Stimulated activated CD4-positive, alpha-beta T cell treated with anti-CD3 and anti-CD28 coated beads, Interleukin-12 subunit alpha, Interleukin-12 subunit beta, amount 100 ng/mL, for 4 hours (primary cell): ENCODE measurements at regions not wholly inside any gene's neighbourhood (a gene's known extent, or its start where the extent isn't known, plus 50 kb on each side); places are given as distances from the start of the nearest gene placed in this dataset.
"Not testable (repeated sequence)": the region's sequence is repeated elsewhere in the genome, so short reads cannot be mapped to it uniquely, and the experiment has no call there.

Experiments used
- DNase-seq: peaks from one replicate; pipeline ENCODE4 v3.0.0-alpha.2; 2020

DNA sequence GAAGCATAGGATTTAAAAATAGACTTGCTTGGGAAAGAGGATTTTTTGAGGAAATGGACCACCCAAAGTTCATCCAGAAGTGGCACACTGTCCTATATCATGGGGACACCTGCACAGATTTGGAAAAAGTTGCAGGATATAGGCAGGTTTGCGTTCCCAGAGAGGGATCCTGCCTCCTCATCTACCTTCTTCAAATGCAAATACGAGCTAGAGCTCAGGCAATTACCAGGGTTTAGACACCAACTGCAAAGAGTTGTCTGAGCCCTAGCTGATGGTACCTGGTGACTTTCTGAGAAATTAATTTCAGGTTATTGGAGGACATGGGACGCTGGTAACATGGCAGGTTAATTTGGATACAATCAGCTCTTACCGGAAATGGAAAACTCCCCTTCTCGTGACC is 423.7 kb upstream of the MTPN start:
- no peak for DNase-seq

DNA sequence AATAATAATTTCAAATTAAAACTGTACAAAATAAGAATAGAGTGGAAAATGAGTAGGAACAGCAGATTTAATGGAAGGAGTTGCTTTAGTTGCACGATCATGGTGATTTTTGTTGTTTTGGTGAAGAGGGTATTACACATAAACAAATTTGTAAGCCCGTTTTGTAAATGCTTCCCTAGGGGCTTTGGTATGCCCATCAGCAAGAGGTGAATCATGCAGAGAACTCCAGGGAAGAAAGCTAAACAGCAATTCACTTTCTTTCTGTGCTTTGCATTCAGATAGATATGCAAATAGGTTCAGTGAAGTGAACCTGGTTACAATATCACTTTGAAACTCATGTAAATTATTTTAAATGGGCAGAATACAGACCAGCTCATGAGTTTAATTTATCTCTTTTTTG is 422.2 kb upstream of the MTPN start:
- no peak for DNase-seq

DNA sequence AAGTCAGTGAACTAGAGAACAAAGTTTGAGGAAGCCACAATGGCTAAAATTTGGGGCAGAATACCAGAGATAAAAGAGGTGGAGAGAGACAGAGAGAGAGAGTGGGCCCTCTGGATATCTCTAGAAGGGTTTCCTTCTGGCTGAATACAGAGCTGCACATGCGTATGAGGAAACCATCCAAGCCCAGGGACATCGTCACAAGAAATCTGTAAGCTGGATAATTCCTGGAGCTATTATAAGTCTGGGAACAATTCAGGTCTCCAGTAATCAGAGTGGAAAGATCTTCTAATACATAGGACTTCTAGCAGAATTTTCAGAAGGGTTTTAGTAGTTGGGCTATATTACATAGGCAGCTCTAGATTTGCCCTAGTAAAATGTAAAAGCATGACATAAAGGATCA is 415.7 kb upstream of the MTPN start:
- DNase-seq: no peak

DNA sequence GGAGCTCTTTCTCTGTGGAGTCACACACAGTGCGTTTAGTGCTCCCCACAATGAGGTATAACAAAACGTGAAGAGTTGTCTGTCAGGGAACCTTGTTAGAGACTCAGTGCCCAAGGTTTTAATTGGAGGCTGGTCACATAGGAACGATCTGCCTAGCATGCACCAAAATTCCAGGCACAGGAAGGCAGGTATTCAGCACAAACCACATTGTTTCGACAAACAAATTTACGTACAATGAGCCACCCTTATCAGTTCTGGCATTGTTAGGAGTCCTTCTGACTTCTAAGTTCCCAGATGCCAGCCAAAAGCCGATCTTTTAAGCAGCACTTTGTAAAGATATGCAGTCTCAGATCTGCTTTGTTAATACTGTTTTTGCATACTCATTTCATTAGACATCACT is 414.2 kb upstream of the MTPN start:
- DNase-seq: no peak

DNA sequence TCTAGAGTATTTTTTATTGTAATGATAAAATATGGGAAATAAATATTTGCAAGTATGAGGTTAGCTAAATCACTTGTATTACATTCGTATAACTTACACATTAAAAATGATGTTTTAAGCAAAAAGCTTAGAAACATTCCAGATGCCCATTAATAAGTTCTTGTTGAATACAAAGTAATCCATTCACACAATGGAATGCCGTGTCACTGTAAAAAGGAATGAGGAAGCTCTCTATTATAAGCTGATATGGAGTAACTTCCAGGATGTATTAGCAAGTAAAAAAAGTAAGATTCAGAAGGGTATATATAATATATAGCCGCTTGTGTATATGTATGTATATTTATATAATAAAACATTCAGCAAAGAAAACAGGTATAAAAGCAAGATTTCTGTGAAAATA is 412.8 kb upstream of the MTPN start:
- DNase-seq: no peak

DNA sequence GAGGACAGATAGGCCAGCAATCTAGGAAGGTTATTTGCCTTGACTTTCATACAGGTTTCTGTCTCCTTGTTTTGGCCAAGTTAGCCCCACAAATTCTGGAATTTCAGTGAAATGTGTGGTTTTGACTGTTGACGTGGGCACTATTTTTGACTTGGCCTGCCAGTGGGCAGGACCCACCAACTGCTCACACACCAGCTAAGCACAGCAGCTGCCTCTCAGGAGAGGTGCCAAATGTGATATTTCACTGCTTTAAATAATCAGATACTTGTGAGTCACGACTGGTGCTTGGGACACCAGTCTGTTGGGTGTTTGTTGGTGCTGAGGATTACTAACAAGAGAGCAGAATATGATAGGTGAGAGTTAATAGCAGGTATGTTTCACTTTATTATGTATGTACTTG is 409.7 kb upstream of the MTPN start:
- no peak for DNase-seq

DNA sequence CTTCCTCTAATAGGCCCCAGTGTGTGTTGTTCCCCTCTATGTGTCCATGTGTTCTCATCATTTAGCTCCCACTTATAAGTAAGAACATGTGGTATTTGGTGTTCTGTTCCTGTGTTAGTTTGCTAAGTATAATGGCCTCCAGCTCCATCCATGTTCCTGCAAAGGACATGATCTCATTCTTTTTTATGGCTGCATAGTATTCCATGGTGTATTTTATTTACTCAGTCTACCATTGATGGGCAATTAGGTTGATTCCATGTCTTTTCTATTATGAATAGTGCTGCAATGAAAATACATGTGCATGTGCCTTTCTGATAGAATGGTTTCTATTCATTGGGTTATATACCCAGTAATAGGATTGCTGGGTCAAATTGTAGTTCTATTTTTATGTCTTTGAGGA is 394.2 kb upstream of the MTPN start:
- not testable (repeated sequence) for DNase-seq

DNA sequence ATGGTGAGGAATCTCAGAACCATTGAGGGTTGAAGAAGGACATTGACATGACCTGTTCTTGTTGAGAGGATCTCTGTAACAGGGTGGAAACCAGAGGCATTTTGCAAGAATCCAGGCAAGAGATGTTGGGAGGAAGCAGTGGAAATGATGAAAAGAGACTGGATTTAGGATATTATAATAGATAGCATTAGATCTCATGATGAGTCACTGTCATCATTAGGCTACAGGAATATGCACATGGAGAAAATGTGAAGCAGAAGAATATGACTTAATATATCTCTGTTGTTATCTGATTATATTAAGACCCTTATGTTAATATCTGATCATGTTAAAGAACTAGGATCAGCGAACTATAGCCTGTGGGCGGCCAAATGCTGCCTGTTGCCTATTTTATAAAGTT is 393.0 kb upstream of the MTPN start:
- DNase-seq: no peak

DNA sequence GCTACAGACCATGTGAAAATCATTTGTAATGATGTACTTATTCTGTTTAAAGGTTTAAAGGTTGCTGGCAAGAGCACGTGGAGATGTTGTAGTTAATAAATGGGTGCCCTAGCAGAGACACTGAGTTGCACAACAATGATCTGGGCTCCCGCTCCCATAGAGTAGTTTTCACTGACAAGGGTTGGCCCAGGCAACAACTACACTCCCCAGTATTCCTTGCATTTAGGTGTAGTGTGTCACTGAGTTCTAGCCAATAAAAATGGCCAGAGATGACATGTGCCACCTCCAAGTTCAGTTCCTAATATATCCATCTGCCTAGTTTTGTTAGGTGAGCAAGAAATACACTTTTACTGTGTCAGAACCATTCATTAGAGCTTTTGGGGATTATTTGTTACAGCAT is 392.1 kb upstream of the MTPN start:
- DNase-seq: no peak

DNA sequence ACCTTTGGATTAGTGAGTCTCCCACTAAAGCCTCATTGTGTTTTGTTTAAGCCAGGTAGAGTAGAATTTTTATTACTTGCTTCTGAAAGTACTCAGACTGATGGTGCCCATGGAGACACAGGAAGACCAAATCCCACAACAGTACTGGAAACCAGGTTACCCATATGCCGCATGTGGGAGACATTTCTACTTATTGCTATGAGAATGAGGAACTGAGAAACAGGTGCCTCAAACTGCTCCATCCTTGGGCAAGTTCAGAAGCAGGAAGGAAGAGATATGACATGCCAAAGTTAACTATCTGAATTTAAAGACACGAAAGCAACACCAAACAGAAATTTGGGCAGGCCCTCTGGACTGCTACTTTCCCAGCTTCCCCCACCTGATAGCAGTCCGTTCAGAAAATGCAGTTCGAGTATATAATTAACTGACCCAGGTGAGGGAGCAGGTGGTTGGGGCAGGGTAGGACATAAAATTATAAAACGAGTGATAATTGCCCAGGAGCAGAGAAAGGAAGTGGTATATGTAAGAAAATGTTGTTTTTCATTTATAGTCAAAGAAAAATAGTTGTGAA is 382.3 kb upstream of the MTPN start:
- DNase-seq: no peak

DNA sequence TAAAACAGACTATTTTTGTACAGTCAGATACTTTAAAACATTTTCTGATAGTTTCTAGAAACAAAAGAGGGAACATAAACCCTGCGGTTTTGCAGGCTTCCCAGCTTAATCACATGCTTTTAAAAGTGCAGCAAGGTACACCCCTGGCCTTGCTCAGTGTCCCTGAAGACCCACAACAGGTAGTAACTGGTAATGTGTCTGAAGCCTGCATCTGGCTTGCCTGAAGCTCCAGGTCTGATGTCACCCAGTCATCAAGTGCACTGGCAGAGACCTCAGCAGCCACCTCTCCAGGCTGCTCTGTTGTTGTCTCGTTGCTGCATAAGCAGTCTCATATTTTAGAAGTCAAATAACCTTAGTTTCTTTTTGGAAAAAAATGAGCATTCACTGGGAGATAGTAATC is 376.1 kb upstream of the MTPN start:
- DNase-seq: no peak

DNA sequence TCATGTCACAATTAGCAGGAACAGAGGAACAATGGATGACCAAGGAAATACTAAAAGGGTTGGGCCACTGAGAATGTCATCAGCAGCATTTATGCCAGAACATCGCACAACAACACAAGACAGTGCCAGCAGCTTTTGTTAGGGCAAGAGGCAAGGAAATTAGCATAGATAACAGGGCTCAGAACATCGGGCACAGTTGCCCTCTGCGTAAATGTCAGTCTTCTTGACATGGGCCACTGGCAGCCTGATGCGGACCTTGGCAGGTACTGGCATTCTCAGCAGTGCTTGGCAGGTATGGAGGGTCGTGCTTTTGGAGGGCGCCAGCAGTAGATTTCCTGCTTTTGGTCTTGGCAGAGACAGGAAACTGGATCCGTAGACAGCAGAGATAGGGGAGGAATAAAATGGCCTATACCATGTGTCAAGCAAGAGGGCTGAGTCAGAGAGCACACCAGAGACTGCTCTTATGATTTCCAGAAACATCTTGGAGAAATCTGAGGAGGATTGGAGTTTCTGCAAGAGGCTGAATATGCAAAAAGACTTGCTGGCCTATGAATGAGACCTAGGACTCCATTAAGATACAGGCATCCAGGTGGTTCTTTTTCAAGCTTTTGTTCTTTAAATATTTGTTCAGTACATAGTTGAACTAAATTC is 371.5 kb upstream of the MTPN start:
- DNase-seq: no peak

DNA sequence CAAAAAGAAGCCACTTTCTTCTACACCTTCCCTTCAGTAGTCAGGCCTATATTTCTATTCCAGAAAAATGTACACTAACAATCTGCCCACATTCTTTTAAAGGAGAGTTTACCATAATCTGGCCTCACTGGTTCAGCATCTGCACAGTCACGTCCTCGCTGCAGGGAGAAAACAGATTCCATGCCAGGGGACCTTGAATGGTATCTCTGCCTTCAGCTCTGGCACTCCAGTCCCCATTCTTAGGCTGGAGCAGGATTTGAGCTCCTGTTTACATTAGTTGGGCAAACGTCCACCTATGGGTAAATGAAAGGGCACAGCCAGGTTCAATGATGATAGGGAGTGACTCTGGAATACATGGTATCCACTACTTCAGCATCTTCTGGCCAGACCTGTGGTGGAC is 371.0 kb upstream of the MTPN start:
- no peak for DNase-seq

DNA sequence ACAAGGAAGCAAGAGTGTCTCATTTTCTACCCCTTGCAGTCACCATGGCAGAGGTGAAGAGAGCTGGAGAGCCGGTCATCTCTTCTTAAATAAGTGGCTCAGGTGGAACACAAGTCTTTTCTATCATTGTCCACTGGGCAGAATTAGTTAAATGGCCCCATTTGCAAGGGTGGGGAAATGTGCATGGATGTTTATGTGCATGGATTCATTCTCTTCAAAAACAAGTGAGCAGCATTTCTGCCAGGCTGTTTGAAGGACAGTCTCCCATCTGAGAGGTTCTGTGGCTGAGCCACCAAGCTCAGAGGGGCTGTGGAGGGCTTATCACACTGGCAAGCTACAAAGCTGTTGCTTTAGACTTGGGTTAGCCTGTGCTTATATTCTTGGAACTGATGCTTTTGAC is 370.3 kb upstream of the MTPN start:
- DNase-seq: no peak

DNA sequence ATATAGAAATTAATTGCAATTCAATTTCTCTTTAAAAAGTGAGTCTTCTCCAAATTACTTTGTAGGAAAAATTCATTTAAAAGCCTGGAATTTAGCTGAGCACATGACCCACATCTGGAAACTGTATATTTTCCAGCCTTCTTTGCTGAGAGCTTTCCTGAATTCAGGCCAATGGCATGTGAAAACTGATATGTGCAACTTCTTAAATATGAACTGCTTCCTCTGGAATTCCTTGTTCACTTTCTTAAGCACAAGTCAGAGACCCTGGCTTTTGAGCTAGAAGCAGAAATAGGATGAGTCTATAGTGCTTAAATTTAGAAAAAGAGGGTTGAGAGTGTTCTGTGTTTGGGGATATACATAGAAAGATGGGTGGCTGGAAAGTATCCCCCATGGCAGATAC is 365.1 kb upstream of the MTPN start:
- no peak for DNase-seq

DNA sequence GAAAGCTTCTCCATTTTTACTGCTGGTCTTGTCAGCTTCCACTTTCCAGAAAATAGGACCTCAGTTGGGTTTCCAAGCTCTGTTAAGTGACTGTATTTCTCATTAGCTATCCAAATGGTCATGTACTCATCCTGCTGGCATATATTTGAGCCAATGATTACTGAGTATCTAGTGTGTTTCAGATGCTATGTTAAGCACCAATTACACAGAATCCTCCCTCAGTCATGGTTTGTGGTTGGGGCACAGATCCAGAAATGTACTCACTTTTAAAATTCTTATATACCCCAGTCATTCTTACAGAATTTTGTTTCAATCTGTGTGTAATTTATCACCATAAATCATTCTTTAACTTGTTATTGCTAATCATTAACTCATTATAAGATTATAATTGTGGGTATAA is 362.3 kb upstream of the MTPN start:
- no peak for DNase-seq

DNA sequence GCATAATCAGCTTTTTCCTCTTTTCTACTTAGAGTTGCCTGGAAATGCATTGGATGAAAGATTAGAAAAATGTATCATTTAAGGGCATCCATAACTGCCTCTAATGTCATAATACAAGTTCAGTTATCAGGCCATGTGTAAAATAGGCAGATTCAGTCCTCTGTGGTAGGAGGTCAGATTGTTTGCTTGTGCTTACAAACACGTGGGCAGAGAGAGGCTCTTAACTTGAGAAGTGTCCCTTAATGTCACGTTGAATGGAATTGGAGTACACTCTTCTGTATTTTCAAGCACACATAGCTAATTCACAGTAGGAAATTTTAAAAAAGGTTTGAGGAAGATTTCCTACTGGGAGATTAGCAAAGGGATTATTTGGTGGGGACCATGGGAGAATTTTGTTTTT is 359.8 kb upstream of the MTPN start:
- no peak for DNase-seq

DNA sequence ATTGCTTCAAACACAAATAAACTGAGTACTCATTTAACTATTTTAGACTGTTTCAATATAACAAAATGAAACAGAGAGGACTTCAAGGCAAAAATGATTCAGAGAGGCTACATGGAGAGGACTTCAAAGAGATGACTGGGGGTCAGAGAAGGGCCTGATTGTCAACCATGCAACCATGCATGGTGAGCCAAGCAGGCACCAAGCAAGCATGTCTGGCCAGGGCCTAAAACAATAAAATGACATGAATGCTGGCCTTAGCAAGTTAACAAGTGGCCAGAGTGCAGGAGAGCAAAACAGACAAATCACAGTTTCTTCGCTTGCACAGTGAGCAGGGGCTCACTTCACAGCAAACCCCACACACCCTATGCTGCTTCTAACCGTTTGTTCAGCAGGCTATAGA is 356.5 kb upstream of the MTPN start:
- no peak for DNase-seq

DNA sequence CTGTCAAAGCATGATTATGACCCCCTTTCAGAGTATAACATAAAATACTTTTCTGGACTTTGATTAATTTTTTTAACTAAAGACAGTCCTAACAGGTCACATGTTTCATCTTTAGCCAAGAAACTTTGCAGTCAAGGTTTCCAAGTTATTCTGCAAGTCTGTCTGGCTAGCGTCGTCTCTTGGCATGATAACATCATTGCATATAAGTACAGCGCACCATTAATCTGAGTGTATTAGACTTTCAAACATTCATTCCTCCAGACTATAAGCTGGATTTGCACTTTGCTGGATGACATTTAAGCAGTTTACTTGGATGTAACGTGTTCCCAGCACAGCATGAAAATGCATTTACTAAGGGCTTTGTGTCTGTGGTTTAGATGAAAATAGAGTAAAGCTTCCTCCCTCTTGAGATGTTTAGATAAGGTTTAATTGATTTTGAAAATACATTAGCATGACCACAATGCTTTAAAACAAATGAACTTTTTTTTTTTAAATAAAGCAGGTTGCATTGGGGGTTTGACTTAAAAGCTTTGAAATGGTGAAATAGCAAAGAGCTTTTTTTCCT is 349.0 kb upstream of the MTPN start:
- no peak for DNase-seq

DNA sequence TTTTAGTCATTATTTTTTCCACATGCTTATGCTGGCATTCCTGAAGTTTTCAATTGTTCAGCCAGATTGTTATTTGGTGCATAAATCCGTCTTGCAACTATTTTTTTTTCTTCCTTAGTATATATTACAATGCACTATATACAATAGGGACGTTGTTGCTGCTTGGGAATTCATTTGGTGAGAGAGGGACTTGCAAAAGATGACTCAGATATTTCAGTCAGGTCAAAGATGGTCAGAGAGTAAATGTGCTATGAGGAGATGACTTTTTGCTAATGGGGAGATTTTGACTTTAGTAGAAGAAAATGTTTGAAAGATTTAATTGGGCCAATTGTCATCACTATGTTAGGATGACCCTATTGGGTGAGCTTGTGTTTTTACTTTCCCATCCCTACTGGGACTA is 348.4 kb upstream of the MTPN start:
- no peak for DNase-seq

DNA sequence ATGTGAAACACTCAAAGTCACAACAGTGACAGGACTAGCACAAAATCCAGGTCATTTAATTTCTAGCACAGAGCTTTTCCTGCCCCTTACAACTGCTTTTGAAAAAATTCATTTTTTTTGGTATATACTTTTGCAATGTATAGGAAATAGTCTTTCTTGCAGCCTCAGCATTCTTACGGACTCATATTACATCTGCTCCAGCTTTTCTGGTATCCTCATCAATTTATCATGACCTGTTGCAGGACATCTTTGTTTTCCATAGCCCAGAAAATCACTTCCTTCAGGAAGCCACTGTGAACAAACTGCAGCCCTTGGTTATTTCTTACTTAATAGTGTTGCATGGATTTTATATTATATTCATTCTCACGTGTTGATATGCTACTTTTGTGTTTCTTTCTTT is 347.9 kb upstream of the MTPN start:
- DNase-seq: no peak

DNA sequence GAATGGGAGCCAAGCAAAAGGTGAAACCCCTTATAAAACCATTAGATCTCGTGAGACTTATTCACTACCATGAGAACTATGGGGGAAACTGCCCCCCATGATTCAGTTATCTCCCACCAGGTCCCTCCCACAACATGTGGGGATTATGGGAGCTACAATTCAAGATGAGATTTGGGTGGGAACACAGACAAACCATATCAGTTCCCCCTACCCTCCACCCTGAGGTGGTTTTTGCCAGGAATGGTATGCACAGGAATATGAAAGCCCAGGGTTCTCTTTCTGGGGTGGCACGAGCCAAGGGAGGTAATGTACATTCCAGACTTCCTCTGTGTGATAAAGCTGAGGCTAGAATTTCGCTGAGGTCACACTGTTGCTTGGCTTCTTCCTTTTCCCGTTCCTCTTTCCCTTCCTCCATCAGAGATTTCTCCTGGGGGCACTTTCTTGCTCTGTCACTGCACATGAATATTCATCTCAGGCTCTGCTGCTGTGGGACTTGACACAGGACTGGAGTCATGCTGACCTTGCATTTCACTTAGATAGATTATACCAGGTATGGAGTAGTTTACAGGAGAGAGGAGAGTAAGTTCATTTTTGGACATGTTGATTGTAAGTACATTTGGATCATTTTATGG is 347.0 kb upstream of the MTPN start:
- no peak for DNase-seq

DNA sequence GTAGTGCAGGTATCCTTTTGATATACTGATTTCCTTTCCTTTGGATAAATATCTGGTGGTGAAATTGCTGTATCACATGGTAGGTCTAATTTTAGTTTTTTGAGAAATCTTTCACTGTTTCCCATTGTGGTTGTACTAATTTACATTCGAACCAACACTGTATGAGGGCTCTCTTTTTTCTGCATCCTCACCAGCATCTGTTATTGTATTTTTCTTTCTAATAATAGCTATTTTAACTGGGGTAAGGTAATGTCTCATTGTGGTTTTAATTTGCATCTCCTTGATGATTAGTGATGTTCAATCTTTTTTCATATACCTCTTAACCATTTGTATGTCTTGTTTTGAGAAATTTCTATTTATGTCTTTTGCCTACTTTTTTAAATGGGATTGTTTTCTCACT is 335.4 kb upstream of the MTPN start:
- no peak for DNase-seq

DNA sequence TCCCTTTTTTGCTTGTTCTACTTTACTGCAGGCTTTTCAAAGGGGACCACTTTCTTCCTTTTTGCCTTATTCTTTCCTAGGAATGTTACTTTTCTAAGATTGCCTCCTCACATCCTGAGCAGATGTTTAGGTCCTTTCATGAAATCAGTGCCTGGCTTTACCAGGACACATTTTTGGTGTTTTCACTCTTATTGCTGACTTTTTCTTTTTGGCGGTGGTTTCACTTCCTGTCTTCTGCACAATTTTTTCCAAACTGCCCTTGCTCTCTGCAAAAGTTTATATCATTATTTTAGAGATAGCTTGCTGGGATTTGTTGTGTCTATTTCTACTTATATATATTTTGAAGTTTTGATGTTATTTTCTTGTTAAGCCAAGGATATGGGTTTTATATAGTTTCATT is 332.2 kb upstream of the MTPN start:
- no peak for DNase-seq

DNA sequence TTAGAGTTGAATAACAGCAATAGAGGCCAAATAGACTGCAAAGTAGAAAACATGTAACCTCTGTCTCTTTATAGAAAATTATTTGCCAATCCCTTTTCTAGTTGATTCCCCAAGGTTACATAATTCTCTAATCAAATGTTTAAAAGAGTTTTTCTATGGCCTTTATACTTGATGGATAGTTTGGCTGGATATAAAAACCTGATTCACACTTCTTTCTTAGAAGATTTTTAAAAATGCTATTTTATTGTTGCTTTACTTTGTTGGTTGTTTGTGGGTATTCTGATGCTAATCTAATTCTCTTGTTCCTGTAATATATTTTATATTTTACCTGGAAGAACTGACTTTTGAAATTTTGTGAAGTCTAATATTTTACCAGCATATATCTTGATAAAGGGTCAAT is 331.1 kb upstream of the MTPN start:
- no peak for DNase-seq
